HepG2 (cell line): ENCODE measurements at regions not wholly inside any gene's neighbourhood (a gene's known extent, or its start where the extent isn't known, plus 50 kb on each side); places are given as distances from the start of the nearest gene placed in this dataset.

ENCODE experiments used
- ATAC-seq: fragments of 200-7000 bp; cut with Tn5 transposase; 3 replicates; pipeline ENCODE4 v1.9.1; 2020; ENCODE audit warnings: mild to moderate bottlenecking, moderate library complexity
- BruUV-seq: library from RNA; stranded (reverse); fragments of 400-500 nt; replicated peaks from 2 replicates; lab custom pipeline; 2021; lab: Mats Ljungman, UMichigan
- CTCF ChIA-PET: fragments of 300-600 bp; formaldehyde crosslinking; extraction: SDS; loops from one replicate; lab custom pipeline; 2021; ENCODE audit warnings: low total read pairs, inconsistent platforms, low intra/inter-chr PET ratio; lab: Yijun Ruan, JAX
- POLR2A ChIA-PET: fragments of 350-600 bp; sonication (Branson Sonifier 250); formaldehyde crosslinking; loops from one replicate; lab custom pipeline; 2020; ENCODE audit warnings: antibody characterized with exemption, inconsistent platforms; lab: Yijun Ruan, JAX
- DNase-seq: peaks from one replicate; pipeline ENCODE4 v3.0.0-alpha.2; 2015; ENCODE audit warnings: low spot score
- FAIRE-seq: peaks from 3 replicates; lab custom pipeline; 2011; peaks lifted over from hg19 to GRCh38; lab: Jason Lieb, UNC
- H2AFZ ChIP-seq: one replicate; pipeline ENCODE4 v1.6.1; 2011; ENCODE audit warnings: low read length, inconsistent platforms
- H3K27ac ChIP-seq: fragments of 300-600 bp; 3 replicates; pipeline ENCODE4 v1.8.0; 2011; ENCODE audit warnings: mixed run types, mild to moderate bottlenecking, mixed read lengths, low read length, inconsistent platforms; ENCODE audit not compliant: insufficient read depth; ENCODE audit errors: extremely low read length
- H3K27me3 ChIP-seq, 2 experiments: fragments of 200-600 bp in 1 of 2; 2 replicates in 1 of 2; 3 replicates in 1 of 2; pipeline versions ENCODE4 v1.6.0 to v1.8.0; 2011; ENCODE audit warnings: low read length in 2 of 2, mild to moderate bottlenecking in 2 of 2, moderate library complexity in 2 of 2, inconsistent platforms in 1 of 2; ENCODE audit not compliant: insufficient read depth in 2 of 2, control insufficient read depth in 1 of 2
- H3K36me3 ChIP-seq, 2 experiments: fragments of 200-600 bp in 1 of 2; replicated peaks in 1 of 2; 2 replicates in 1 of 2; 3 replicates in 1 of 2; pipeline versions ENCODE4 v1.5.1 to v1.8.0; 2011; ENCODE audit warnings: low read length in 2 of 2, inconsistent platforms in 1 of 2; ENCODE audit not compliant: insufficient read depth in 2 of 2, control insufficient read depth in 1 of 2
- H3K4me1 ChIP-seq: 2 replicates; pipeline ENCODE4 v1.5.1; 2012; ENCODE audit warnings: low read length, inconsistent platforms; ENCODE audit not compliant: insufficient read depth
- H3K4me2 ChIP-seq: 2 replicates; pipeline ENCODE4 v1.6.0; 2011; ENCODE audit warnings: low read depth, low read length, inconsistent platforms
- H3K4me3 ChIP-seq, 3 experiments: fragments of 200-600 bp in 1 of 3; sonication (generic), shearing (Covaris generic) in 1 of 3; replicated peaks in 1 of 3; 2 replicates each; pipeline ENCODE4 v1.5.1; 2011 to 2016; ENCODE audit warnings: low read length in 3 of 3, inconsistent platforms in 2 of 3, low read depth in 2 of 3, mild to moderate bottlenecking in 2 of 3, control low read depth in 1 of 3, mixed read lengths in 1 of 3; ENCODE audit not compliant: insufficient read depth in 1 of 3
- H3K79me2 ChIP-seq: one replicate; pipeline ENCODE4 v1.6.1; 2011; ENCODE audit warnings: low read length, inconsistent platforms; ENCODE audit not compliant: insufficient read depth
- H3K9ac ChIP-seq: 2 replicates; pipeline ENCODE4 v1.6.0; 2011; ENCODE audit warnings: mild to moderate bottlenecking, low read depth, low read length, inconsistent platforms; ENCODE audit not compliant: insufficient read depth
- H3K9me3 ChIP-seq: 2 replicates; pipeline ENCODE4 v1.5.1; 2012; ENCODE audit warnings: mild to moderate bottlenecking, low read length
- H4K20me1 ChIP-seq: 2 replicates; pipeline ENCODE4 v1.6.0; 2011; ENCODE audit warnings: inconsistent platforms, mild to moderate bottlenecking, low read length, moderate library complexity; ENCODE audit not compliant: insufficient read depth
- BHLHE40 ChIP-seq: IDR thresholded peaks from 2 replicates; pipeline ENCODE4 v1.6.1; 2011; ENCODE audit warnings: low read length, improper control_type of control experiment
- BRCA1 ChIP-seq: sonication (generic); formaldehyde crosslinking; IDR thresholded peaks from 2 replicates; pipeline ENCODE4 v1.4.0; 2020; ENCODE audit warnings: missing genetic modification reagents
- HNRNPK ChIP-seq: fragments of 200-400 bp; formaldehyde crosslinking; IDR thresholded peaks from 2 replicates; pipeline ENCODE4 v1.6.1; 2018; ENCODE audit warnings: low read length, low read depth, moderate library complexity, mild to moderate bottlenecking; ENCODE audit not compliant: poor library complexity, severe bottlenecking
- MAFF ChIP-seq: IDR thresholded peaks from 2 replicates; pipeline ENCODE4 v1.6.1; 2011; ENCODE audit warnings: low read depth, low read length, improper control_type of control experiment
- MAFK ChIP-seq, 2 experiments: IDR thresholded peaks in 1 of 2; conservative IDR thresholded peaks in 1 of 2; 2 replicates each; pipeline ENCODE4 v1.6.1; 2011; ENCODE audit warnings: improper control_type of control experiment in 2 of 2, low read length in 2 of 2
- NR1H2 ChIP-seq: sonication (generic); formaldehyde crosslinking; IDR thresholded peaks from 2 replicates; pipeline ENCODE4 v1.8.1; 2022; ENCODE audit warnings: low read depth, missing genetic modification reagents, borderline replicate concordance
- TFDP1 ChIP-seq: IDR thresholded peaks from 2 replicates; pipeline ENCODE4 v1.6.1; 2016; ENCODE audit warnings: missing compliant biosample characterization, missing genetic modification reagents, borderline replicate concordance
- THRA ChIP-seq: sonication (generic); formaldehyde crosslinking; IDR thresholded peaks from 2 replicates; pipeline ENCODE4 v1.4.0; 2020; ENCODE audit warnings: missing genetic modification reagents, borderline replicate concordance
- XBP1 ChIP-seq: sonication (generic); formaldehyde crosslinking; IDR thresholded peaks from 2 replicates; pipeline ENCODE4 v1.5.0; 2020; ENCODE audit warnings: missing genetic modification reagents
- ZBTB40 ChIP-seq, 2 experiments: fragments of 450-650 bp in 1 of 2; sonication (generic) in 1 of 2; formaldehyde crosslinking in 1 of 2; IDR thresholded peaks; 2 replicates each; pipeline versions ENCODE4 v1.6.1 to v1.8.0; 2016 to 2022; ENCODE audit warnings: antibody characterized with exemption in 1 of 2, mild to moderate bottlenecking in 1 of 2, missing genetic modification reagents in 1 of 2
- ZNF280B ChIP-seq: sonication (generic); formaldehyde crosslinking; IDR thresholded peaks from 2 replicates; pipeline ENCODE4 v1.5.0; 2020; ENCODE audit warnings: missing genetic modification reagents, mild to moderate bottlenecking, borderline replicate concordance
- ZNF652 ChIP-seq: IDR thresholded peaks from 2 replicates; pipeline ENCODE4 v1.6.1; 2016; ENCODE audit warnings: low read depth, borderline replicate concordance
- WGBS: methylation state at CpG from one replicate; pipeline ENCODE4 v1.1.6; 2017; ENCODE audit warnings: low lambda C conversion rate; 5-methylcytosine and 5-hydroxymethylcytosine counted together
- in situ Hi-C: cut with HindIII; loops from 2 replicates; pipeline ENCODE4 v1.10.0; 2017; ENCODE audit warnings: low pct_unique_long_range_greater_than_20kb; ENCODE audit not compliant: extremely low pct_ligation_motif_present
- intact Hi-C: fragments of 100-400 bp; cut with micrococcal nuclease; formaldehyde crosslinking; loops from one replicate; pipeline ENCODE4 v1.10.0; 2022; ENCODE audit not compliant: unreplicated experiment

- Histone ChIP-seq H3K4me3 (no peak overlapping the region), H4K20me1 (no peaks in the 10 kb centered on the region), H3K9me3 (no peaks in the 10 kb centered on the region), H3K9ac (no peak overlapping the region), H2AFZ (no peak overlapping the region), H3K36me3 (no peaks in the 10 kb centered on the region), H3K79me2 (no peaks in the 10 kb centered on the region), H3K27me3 (no peaks in the 10 kb centered on the region; a peak in 1 of 5 replicates), H3K27ac (no peak overlapping the region), H3K4me2 (no peak overlapping the region), H3K4me1 (no peaks in the 10 kb centered on the region)
- no TSS peak for BruUV-seq
- in situ Hi-C loops, result no loop called here
- intact Hi-C loops, result no loop called here
- no peak for ATAC-seq
- CTCF ChIA-PET, result no interaction called here
- POLR2A ChIA-PET, result no interaction called here
- WGBS, result 5% methylated on average over 6 of the region's 6 CpGs
- no peak for FAIRE-seq
- DNase-seq, result no peak
- TF ChIP-seq BHLHE40, result no peak
- TF ChIP-seq THRA (CRISPR knock-in tag), result no peak
- TF ChIP-seq XBP1 (CRISPR knock-in tag), result no peak
- no peak for TF ChIP-seq ZNF652 (CRISPR knock-in tag)
- no peak for TF ChIP-seq NR1H2 (CRISPR knock-in tag)
- peak; percentile 93 for TF ChIP-seq MAFF
- peak; percentile 91 to 95 for TF ChIP-seq MAFK (conservative IDR thresholded peaks at IDR 0.05 in 1 of 2, IDR thresholded peaks at IDR 0.05 in 1 of 2; ENCODE audit: low read length in 2 of 2)
- TF ChIP-seq ZBTB40 (IDR thresholded peaks at IDR 0.05), result no peak
- no peak for TF ChIP-seq ZBTB40 (CRISPR knock-in tag; IDR thresholded peaks at IDR 0.05)
- TF ChIP-seq HNRNPK, result no peak
- no peak for TF ChIP-seq BRCA1 (CRISPR knock-in tag)
- TF ChIP-seq TFDP1, result no peak
- TF ChIP-seq ZNF280B (CRISPR knock-in tag), result no peak
Measured at GRCh38 chr18:27667064-27667463, 482.0 kb upstream of the CHST9 start.
